HG03354 (cell line): ENCODE measurements at regions not wholly inside any gene's neighbourhood (a gene's known extent, or its start where the extent isn't known, plus 50 kb on each side); places are given as distances from the start of the nearest gene placed in this dataset.

Source experiments
- ATAC-seq: cut with Tn5 transposase; IDR thresholded peaks from one replicate; pipeline ENCODE4 v1.9.1; 2021; ENCODE audit warnings: mild to moderate bottlenecking; ENCODE audit not compliant: unreplicated experiment, poor library complexity, severe bottlenecking

GRCh38 chr7:126378642-126379041 lies 874.1 kb downstream of the GRM8 start:
- peak; percentile 66 for ATAC-seq

- ATAC-seq: peak; percentile 75
Observed at GRCh38 chr7:126370038-126370668, 882.6 kb downstream of the GRM8 start.

GRCh38 chr7:126362746-126363145 lies 890.0 kb downstream of the GRM8 start:
- ATAC-seq: no peak

GRCh38 chr7:126361183-126361582 lies 891.6 kb downstream of the GRM8 start:
- ATAC-seq: no peak

- ATAC-seq: no peak
Observed at GRCh38 chr7:126339813-126340212, 912.9 kb downstream of the GRM8 start.

GRCh38 chr7:126305671-126306070 lies 947.1 kb downstream of the GRM8 start:
- no peak for ATAC-seq

GRCh38 chr7:126303926-126304325 lies 948.8 kb downstream of the GRM8 start:
- no peak for ATAC-seq

GRCh38 chr7:126302639-126303038 lies 950.1 kb downstream of the GRM8 start:
- ATAC-seq: no peak

GRCh38 chr7:126286317-126286716 lies 966.4 kb downstream of the GRM8 start:
- ATAC-seq: no peak

- no peak for ATAC-seq
Observed at GRCh38 chr7:126236261-126236660, 1016.5 kb downstream of the GRM8 start.

- ATAC-seq: no peak
Observed at GRCh38 chr7:126228356-126229061, 1024.2 kb downstream of the GRM8 start.

GRCh38 chr7:126227643-126228042 lies 1025.1 kb downstream of the GRM8 start:
- ATAC-seq: no peak

- ATAC-seq: no peak
Observed at GRCh38 chr7:126227055-126227454, 1025.7 kb downstream of the GRM8 start.

- no peak for ATAC-seq
Observed at GRCh38 chr7:126223729-126224128, 1029.0 kb downstream of the GRM8 start.

- no peak for ATAC-seq
Observed at GRCh38 chr7:126222782-126223181, 1030.0 kb downstream of the GRM8 start.

- ATAC-seq: no peak
Observed at GRCh38 chr7:126215785-126216184, 1037.0 kb downstream of the GRM8 start.

GRCh38 chr7:126213876-126214275 lies 1038.9 kb downstream of the GRM8 start:
- no peak for ATAC-seq

GRCh38 chr7:126211875-126212274 lies 1040.9 kb downstream of the GRM8 start:
- ATAC-seq: no peak

- no peak for ATAC-seq
Observed at GRCh38 chr7:126210707-126211106, 1042.0 kb downstream of the GRM8 start.

- ATAC-seq: no peak
Observed at GRCh38 chr7:126203185-126203584, 1049.6 kb downstream of the GRM8 start.

GRCh38 chr7:126202177-126202576 lies 1050.6 kb downstream of the GRM8 start:
- no peak for ATAC-seq
